GM18907 (cell line): ENCODE measurements at regions not wholly inside any gene's neighbourhood (a gene's known extent, or its start where the extent isn't known, plus 50 kb on each side); places are given as distances from the start of the nearest gene placed in this dataset.
"Not testable (repeated sequence)": the region's sequence is repeated elsewhere in the genome, so short reads cannot be mapped to it uniquely, and the experiment has no call there.

Experiments
- ATAC-seq: cut with Tn5 transposase; IDR thresholded peaks from one replicate; pipeline ENCODE4 v1.9.1; 2021; ENCODE audit warnings: mild to moderate bottlenecking, moderate library complexity; ENCODE audit not compliant: unreplicated experiment

- no peak for ATAC-seq
These were observed 583.5 kb upstream of the TUSC1 start for GRCh38 chr9:26261503-26262330.

GRCh38 chr9:26260238-26260637 lies 582.0 kb upstream of the TUSC1 start:
- no peak for ATAC-seq

- ATAC-seq: no peak
These were observed 569.6 kb upstream of the TUSC1 start for GRCh38 chr9:26247861-26248260.

GRCh38 chr9:26244661-26245451 lies 566.6 kb upstream of the TUSC1 start:
- ATAC-seq: no peak

- no peak for ATAC-seq
These were observed 565.5 kb upstream of the TUSC1 start for GRCh38 chr9:26243726-26244125.

- ATAC-seq: no peak
These were observed 564.9 kb upstream of the TUSC1 start for GRCh38 chr9:26243029-26243697.

- ATAC-seq: no peak
These were observed 561.8 kb upstream of the TUSC1 start for GRCh38 chr9:26240020-26240419.

GRCh38 chr9:26237256-26237655 lies 559.0 kb upstream of the TUSC1 start:
- ATAC-seq: no peak

- ATAC-seq: no peak
These were observed 556.6 kb upstream of the TUSC1 start for GRCh38 chr9:26234865-26235264.

GRCh38 chr9:26231391-26231790 lies 553.1 kb upstream of the TUSC1 start:
- no peak for ATAC-seq

GRCh38 chr9:26229324-26230054 lies 551.2 kb upstream of the TUSC1 start:
- no peak for ATAC-seq

- no peak for ATAC-seq
These were observed 550.0 kb upstream of the TUSC1 start for GRCh38 chr9:26228273-26228672.

GRCh38 chr9:26221290-26221689 lies 543.0 kb upstream of the TUSC1 start:
- ATAC-seq: no peak

- no peak for ATAC-seq
These were observed 542.1 kb upstream of the TUSC1 start for GRCh38 chr9:26220367-26220766.

- no peak for ATAC-seq
These were observed 541.7 kb upstream of the TUSC1 start for GRCh38 chr9:26219961-26220360.

- ATAC-seq: no peak
These were observed 538.5 kb upstream of the TUSC1 start for GRCh38 chr9:26216702-26217101.

- not testable (repeated sequence) for ATAC-seq
These were observed 536.6 kb upstream of the TUSC1 start for GRCh38 chr9:26214713-26215444.

GRCh38 chr9:26210338-26210851 lies 532.2 kb upstream of the TUSC1 start:
- ATAC-seq: no peak

GRCh38 chr9:26205261-26205660 lies 527.0 kb upstream of the TUSC1 start:
- ATAC-seq: no peak

- no peak for ATAC-seq
These were observed 515.0 kb upstream of the TUSC1 start for GRCh38 chr9:26193237-26193636.
